ENCODE measurements at regions not wholly inside any gene's neighbourhood (a gene's known extent, or its start where the extent isn't known, plus 50 kb on each side); places are given as distances from the start of the nearest gene placed in this dataset.
"Not testable (repeated sequence)": the region's sequence is repeated elsewhere in the genome, so short reads cannot be mapped to it uniquely, and the experiment has no call there.

GRCh38 chr6:122248844-122249243 lies 150.6 kb upstream of the HSF2 start:
- ChIA-PET CTCF (no interaction called here), POLR2A (no interaction called here)
- no peak for DNase-seq (ENCODE audit: extremely low spot score)

GRCh38 chr6:122258839-122259238 lies 140.6 kb upstream of the HSF2 start:
- CTCF ChIA-PET = interaction anchor here (1.0 to 1.4 kb wide), 2 partner anchors 37 to 42 kb away, joined by 3 read pairs; no protein-coding TSS in a partner anchor
- POLR2A ChIA-PET = no interaction called here
- TF ChIP-seq CTCF (IDR thresholded peaks at IDR 0.05; ENCODE audit: control extremely low read depth, extremely low read depth, low read depth, missing control alignments) = no peak
- no peak for DNase-seq (ENCODE audit: extremely low spot score)

More at GRCh38 chr6:122248844-122249243, 150.6 kb upstream of the HSF2 start:
- no peak for TF ChIP-seq CTCF (IDR thresholded peaks at IDR 0.05; ENCODE audit: control extremely low read depth, extremely low read depth, low read depth, missing control alignments)

GRCh38 chr6:122264557-122264956 lies 134.9 kb upstream of the HSF2 start:
- ChIA-PET CTCF (interaction anchor here (1.2 to 1.4 kb wide), 2 partner anchors 11 to 86 kb away, joined by 3 read pairs; no protein-coding TSS in a partner anchor), POLR2A (no interaction called here)
- no peak for TF ChIP-seq CTCF (IDR thresholded peaks at IDR 0.05; ENCODE audit: control extremely low read depth, extremely low read depth, low read depth, missing control alignments)
- no peak for DNase-seq (ENCODE audit: extremely low spot score)

- no peak for TF ChIP-seq CTCF (IDR thresholded peaks at IDR 0.05; ENCODE audit: control extremely low read depth, extremely low read depth, low read depth, missing control alignments)
- POLR2A ChIA-PET = no interaction called here
- CTCF ChIA-PET = no interaction called here
- DNase-seq (ENCODE audit: extremely low spot score) = no peak
Observed at GRCh38 chr6:122265755-122266154, 133.7 kb upstream of the HSF2 start.

GRCh38 chr6:122268394-122268793 lies 131.1 kb upstream of the HSF2 start:
- TF ChIP-seq CTCF (IDR thresholded peaks at IDR 0.05; ENCODE audit: control extremely low read depth, extremely low read depth, low read depth, missing control alignments) = no peak
- ChIA-PET CTCF (no interaction called here), POLR2A (no interaction called here)
- DNase-seq (ENCODE audit: extremely low spot score) = no peak

- ChIA-PET POLR2A (no interaction called here), CTCF (no interaction called here)
- no peak for DNase-seq (ENCODE audit: extremely low spot score)
- no peak for TF ChIP-seq CTCF (IDR thresholded peaks at IDR 0.05; ENCODE audit: control extremely low read depth, extremely low read depth, low read depth, missing control alignments)
Observed at GRCh38 chr6:122276637-122277036, 122.8 kb upstream of the HSF2 start.

GRCh38 chr6:122280105-122281021 lies 119.1 kb upstream of the HSF2 start:
- POLR2A ChIA-PET; DNase-seq (ENCODE audit: extremely low spot score): not testable (repeated sequence)
- CTCF ChIA-PET = interaction anchor here (1.2 kb wide), 1 partner anchor 9 kb away, joined by 4 read pairs; no protein-coding TSS in a partner anchor
